CD4-positive, alpha-beta T cell treated with Interleukin-10 for 1 hour (primary cell): ENCODE measurements at regions not wholly inside any gene's neighbourhood (a gene's known extent, or its start where the extent isn't known, plus 50 kb on each side); places are given as distances from the start of the nearest gene placed in this dataset.
"Not testable (repeated sequence)": the region's sequence is repeated elsewhere in the genome, so short reads cannot be mapped to it uniquely, and the experiment has no call there.

Source experiments
- DNase-seq: peaks from one replicate; pipeline ENCODE4 v3.0.0-alpha.2; 2020

DNA sequence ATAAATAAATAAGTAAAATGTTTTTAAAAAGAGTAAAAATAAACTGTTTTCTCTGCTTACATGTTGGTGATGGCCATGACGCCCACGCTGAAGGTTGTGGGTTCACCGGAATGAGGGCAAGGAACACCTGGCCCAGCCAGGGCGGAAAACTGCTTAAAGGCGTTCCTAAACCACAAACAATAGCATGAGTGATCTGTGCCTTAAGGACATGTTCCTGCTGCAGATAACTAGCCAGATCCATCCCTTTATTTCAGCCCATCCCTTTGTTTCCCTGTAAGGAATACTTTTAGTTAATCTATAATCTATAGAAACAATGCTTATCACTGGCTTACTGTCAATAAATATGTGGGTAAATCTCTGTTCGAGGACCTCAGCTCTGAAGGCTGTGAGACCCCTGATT, 63.3 kb upstream of the CEP78 start:
- not testable (repeated sequence) for DNase-seq

DNA sequence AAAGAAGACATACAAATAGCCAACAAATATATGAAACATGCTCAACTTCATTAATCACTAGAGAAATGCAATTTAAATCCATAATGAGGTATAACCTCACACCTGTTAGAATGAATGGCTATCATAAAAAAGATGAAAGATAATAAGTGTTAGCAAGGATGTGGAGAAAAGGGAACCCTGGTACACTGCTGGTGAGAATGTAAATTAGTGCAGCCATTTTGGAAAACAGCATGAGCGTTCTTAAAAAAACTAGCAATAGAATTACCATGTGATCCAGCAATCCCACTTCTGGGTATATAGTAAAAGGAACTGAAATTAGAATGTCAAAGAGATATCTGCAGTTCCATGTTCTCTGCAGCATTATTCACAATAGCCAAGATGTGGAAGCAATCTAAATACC, 64.2 kb upstream of the CEP78 start:
- no peak for DNase-seq

DNA sequence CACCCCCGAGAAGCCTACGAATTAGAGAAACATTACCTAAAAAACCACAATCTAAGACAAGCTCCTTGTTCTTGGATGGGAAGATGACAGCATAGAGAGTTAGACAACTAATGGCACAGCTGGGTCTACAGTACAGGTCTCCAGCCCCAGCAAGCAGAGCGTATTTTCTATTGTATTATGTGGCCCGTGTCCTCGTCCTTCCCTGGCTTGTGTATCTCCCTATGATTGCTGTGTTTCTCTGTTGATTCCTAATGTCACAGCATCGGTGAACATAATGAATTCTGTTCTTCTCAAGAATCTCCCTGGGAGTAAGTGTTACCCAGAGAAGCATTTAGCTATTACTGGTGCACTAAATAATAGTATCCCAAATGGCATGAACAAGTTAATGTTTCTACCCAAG, 66.8 kb upstream of the CEP78 start:
- DNase-seq = no peak

- DNase-seq = no peak
Measured at GRCh38 chr9:78167356-78167755, 68.5 kb upstream of the CEP78 start.

- no peak for DNase-seq
Measured at GRCh38 chr9:78163834-78164233, 72.0 kb upstream of the CEP78 start.

DNA sequence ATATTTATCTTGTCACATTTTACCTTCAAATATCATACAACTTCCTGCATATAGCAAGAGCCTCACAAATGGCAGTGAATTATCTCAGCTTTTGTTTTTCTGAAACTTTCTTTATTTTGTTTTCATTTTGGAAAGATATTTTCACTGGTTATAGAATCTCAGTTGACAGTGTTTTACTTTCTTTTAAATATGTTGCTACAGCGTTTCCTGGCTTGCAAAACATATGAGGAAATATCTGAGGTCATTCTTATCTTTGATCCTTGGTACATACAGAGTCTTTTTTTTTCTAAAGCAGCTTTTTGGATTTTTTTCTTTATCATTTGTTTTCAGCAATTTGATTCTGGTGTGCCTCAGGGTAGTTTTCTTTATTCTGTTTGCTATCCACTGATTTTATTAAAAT, 77.6 kb upstream of the CEP78 start:
- no peak for DNase-seq

DNA sequence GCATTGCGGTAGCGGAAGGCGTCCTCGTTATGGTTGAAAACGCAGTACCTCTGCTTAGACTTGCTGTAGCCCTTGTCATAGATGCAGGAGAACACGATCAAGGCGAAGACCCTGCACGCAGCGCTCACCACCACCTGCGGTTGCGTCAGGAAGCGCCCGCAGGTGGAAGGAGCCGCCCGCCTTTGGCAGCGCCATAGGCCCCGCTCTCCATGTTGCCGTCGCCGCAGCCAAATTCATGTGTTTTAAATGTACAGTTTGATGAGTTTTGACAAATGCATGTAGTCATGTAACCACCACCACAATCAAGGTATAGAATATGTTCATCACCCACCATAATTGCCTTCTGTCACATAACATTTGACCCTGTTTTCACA, 84.9 kb upstream of the CEP78 start:
- no peak for DNase-seq

DNA sequence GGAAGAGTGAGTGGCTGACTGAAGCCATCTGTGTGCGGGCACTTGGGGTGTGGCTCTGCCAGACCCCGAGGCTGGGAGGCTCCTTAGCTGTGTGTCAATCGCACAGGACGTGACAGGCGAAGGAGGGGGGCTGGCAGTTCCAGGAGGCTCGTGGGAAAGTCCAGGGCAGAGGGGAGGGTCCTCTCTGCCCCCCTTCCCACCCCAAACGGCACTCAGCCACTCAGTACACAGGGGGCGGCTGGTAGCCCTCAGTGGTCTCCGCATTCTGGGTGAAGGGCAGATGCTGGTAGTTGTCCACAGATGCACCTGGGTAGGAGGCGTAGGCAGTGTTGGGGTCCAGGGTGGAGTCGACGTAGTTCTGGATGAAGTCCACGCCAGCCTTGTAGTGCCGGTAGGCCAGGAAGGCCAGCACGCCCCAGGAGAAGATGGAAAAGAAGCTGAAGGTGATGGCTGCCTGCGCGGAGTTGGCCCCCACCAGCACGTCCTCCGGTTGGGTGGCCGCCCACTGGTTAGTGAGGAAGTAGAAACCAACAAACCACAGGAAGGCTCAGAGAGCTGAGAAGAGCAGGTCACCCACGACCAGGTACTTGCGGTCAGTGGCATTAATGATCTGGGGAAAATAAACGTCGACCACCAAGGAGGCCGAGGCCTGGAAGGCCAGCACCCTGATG, 85.4 kb upstream of the CEP78 start:
- DNase-seq = no peak

DNA sequence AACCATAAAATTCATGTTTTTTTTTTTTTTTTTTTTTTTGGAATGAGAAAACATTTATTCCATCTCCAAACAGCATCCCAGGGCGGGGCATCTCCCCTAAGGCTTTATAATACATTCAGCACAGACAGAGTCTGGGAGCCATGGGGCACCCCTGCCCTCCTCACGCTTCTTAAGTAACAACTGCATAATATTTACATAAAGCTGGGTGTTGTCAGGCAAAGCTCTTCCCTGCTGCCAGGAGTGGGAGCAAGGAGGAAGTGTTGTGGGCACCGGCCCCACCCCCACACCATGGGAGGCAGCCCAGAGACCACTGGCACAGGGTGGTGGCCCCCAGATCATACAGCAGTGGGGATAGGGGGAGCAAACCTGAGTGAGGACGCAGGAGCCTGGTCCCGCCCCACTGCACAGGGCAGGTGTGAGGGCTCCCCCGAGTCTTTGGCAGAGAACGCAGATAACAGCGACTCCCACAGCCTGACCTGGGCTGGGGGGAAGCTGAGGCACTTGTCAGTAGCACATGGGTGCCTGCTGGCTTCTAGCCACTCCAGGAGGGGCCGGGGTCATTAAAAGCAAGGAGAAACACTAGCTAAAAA, 86.1 kb upstream of the CEP78 start:
- DNase-seq = no peak

DNA sequence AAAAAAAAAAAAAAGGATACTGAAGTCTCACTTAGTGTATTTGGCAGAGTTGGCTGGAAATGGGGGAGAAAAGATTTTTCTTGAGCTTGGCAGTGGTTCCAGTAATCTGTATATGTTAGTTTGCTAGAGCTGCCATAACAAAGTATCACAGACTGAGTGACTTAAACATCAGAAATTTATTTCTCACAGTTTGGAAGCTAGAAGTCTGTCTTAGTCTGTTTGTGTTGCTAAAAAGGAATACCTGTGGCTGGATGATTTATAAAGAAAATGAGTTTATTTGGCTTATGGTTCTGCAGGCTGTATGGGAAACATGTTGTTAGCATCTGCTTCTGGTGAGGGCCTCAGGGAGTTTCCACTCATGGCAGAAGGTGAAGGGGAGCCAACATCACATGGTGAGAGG, 89.6 kb upstream of the CEP78 start:
- no peak for DNase-seq

DNA sequence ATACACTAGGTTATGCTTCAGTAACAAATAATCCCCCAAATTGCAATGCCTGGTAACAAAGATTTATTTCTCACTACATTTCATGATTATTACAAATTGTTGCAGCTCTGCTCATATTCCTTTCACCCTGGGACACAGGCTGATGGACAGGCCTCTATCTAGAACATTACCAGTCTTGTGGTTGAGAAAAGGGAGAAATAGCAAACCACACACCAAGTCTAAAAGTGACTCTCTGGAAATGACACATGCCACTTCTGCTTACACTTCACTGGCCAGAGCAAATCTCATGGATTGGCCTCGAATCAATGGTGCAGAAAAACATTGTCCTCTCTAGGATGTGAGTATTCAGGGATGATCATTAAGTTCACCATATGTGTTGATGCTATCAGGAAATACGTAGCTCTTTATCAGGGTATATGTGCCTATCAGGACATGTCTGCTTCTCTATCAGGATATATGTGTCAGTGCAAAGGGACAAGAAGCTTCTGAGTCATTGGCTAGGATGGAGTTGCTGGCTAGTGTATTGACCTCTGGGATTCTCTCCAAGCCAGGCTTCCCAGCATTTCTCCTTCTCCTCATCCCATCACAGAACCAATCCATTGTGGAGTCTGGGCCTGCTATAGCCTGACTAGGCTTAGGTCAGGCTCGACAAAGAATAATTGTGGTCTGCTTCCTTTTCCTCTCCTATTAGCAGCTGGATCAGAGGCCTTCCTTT, 91.1 kb upstream of the CEP78 start:
- DNase-seq = no peak

- no peak for DNase-seq
Measured at GRCh38 chr9:78144008-78144381, 91.9 kb upstream of the CEP78 start.

- no peak for DNase-seq
Measured at GRCh38 chr9:78143281-78144007, 92.4 kb upstream of the CEP78 start.

DNA sequence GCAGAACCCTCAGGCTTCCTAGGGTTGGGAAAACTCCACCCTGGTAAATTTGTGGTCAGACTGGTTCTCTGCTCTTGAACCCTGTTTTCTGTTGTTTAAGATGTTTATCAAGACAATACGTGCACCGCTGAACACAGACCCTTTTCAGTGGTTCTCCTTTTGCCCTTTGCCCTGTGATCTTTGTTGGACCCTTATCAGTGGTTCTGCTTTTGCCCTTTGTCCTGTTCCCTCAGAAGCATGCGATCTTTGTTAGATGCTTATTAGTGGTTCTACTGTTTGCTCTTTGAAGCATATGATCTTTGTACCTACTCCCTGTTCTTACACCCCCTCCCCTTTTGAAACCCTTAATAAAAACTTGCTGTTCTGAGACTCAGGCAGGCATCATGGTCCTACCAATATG, 93.6 kb upstream of the CEP78 start:
- not testable (repeated sequence) for DNase-seq

DNA sequence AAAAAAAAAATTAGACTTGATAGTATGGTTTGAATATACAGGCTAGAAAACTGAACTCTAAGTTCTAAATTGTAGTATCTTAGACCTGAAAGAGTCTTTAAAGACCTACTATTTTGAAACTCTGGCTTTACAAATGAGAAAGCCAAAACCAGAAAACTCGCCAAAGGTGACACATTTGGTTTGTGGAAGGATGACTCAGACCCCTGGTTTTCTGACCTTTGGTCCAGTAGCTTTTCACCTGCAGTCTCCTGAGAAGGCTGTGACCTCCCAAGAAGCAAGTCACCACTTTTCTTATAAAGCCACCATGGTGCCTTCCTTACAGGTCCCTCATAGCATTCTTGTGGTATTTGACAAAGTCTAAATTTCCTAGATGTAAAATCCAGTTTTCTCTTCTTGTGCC, 102.1 kb upstream of the CEP78 start:
- DNase-seq = no peak

- peak; percentile 33 for DNase-seq
Measured at GRCh38 chr9:78132701-78133058, 101.1 kb upstream of the GNAQ start.

GRCh38 chr9:78131969-78132700, 100.5 kb upstream of the GNAQ start:
- no peak for DNase-seq

- no peak for DNase-seq
Measured at GRCh38 chr9:78130853-78131252, 99.2 kb upstream of the GNAQ start.

DNA sequence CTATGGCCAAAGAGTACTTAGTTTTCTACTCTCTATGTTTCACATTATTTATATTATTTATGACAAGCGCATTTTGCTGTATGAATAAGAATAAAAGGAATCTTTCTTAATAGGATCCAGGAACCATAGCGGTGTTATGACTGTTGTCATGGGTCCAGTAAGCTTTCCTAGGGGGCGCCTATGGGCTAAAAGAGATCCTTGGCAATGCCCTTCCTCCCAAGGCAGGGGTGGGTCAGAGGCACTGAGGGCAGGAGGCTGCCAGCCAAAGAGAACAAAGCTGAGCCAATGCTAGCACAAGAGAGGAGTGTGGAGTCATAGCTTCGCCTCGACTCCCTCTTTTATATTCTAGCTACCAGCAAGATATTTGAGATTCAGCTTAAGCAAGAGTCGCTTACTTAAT, 98.4 kb upstream of the GNAQ start:
- DNase-seq = no peak

DNA sequence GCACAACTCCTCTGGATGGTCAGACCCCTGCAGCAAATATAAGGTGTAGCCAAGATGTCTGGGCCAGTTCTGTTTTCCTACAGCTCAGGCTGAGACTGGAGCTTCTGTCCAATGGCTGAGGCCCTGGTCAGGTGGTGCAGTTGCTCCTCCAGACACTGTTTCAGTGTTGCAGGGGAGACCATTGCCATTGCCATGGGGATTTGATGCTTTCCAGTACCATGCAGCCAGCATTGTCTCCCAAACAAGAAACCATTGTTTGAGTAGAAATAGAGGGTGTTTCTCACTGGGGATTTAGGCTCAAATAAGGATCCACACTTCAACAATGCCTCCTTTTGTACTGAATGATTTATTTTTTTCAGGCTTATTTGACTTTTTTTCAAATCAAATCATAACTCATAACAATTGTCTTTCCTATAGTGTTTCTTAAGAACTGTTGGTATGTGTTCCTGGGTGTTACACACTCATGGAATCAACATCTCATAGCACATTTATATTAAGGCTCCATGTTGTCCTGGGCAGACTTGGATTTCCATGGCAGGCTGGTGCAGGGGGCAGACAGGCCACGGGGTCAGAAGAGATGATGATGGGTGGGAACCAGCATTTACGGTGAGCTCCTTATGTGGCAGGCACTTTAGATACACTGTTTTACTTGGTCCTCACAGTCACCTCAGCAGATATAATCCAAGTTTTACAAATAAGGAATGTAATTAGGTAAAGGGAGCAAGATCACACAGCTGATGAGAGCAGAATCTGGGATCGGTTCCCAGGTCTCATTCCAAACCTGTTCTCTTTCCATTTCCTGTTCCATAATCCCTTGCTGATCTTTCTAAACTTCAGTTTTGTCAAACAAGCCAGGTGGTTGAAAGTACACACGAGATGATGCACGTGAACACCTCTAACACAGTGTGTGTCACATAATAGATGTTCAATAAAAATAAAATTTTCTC, 95.9 kb upstream of the GNAQ start:
- DNase-seq = no peak

DNA sequence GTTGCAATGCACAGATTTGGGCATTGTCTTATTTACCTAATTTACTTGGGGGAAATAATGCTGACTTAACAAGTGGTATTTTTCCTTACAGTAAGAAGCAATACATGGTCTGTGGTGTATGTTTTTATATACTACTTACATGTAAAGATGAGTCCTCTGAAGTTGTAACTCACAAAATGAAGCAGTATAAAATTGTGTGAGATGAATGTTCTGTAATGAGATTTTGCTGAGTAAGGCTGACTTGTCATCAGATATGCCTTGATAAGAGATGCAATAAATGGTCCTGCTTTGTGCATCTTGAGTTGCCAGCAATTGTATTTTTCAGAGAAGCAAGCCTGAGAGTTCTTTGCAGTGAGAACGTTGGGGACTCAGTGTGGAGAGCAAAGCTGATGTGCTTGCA, 92.2 kb upstream of the GNAQ start:
- no peak for DNase-seq

- DNase-seq = no peak
Measured at GRCh38 chr9:78122631-78123030, 91.0 kb upstream of the GNAQ start.
